Esophagus squamous epithelium (tissue), 4 donors: ENCODE measurements at regions not wholly inside any gene's neighbourhood (a gene's known extent, or its start where the extent isn't known, plus 50 kb on each side); places are given as distances from the start of the nearest gene placed in this dataset.

Experiments
- CTCF ChIP-seq, 6 experiments: fragments of 450-650 bp in 4 of 6; fragments of 200-600 bp in 2 of 6; sonication (generic) in 2 of 6; IDR thresholded peaks; one replicate each; pipeline ENCODE4 v1.5.1; 2016 to 2019; ENCODE audit warnings: antibody characterized with exemption in 6 of 6, mild to moderate bottlenecking in 4 of 6, moderate library complexity in 4 of 6
- POLR2A ChIP-seq, 4 donors: fragments of 450-650 bp; IDR thresholded peaks; one replicate each; pipeline ENCODE4 v1.6.1; 2017; ENCODE audit warnings: antibody characterized with exemption in 4 of 4, mild to moderate bottlenecking in 4 of 4, moderate library complexity in 3 of 4

- no peak for TF ChIP-seq CTCF (IDR thresholded peaks at IDR 0.05)
- TF ChIP-seq POLR2A (IDR thresholded peaks at IDR 0.05): no peak
Measured at GRCh38 chr6:18586133-18586532, 199.0 kb downstream of the RNF144B start.
